ENCODE measurements at regions not wholly inside any gene's neighbourhood (a gene's known extent, or its start where the extent isn't known, plus 50 kb on each side); places are given as distances from the start of the nearest gene placed in this dataset.
"Not testable (repeated sequence)": the region's sequence is repeated elsewhere in the genome, so short reads cannot be mapped to it uniquely, and the experiment has no call there.

DNA sequence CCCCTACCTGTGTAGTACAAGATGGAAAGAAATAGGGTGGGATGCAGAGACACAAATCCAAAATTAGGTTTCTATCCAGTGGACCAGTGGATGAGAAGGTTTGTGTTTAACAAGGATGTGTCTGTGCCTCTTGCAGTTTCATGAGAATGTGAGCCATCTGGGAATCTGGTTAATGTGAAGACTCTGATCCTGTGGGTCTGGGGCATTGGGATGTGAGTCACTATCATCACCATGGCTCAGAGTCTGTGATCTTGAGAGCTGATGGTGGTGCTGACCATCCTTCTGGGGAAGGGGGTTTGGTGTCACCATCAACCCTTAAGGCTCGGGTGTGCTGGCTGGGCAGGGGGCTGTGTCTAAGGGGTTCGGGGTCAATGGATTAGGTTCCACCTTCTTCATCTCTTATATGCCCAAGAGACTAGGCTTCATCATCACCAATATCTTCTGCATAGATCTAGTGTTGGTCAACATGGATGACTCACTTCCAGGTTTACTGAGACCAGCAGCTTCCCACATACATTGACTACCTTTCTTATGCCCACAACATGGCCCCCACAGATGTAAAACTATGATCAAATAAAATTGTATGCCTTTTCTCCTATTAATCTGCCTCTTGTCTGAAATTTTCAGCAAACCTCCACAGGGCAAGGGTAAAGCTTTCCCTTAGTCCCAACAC lies 65.7 kb upstream of the MID1 start:
- Mint-ChIP-seq H3K9me3 (ENCODE audit: unreplicated experiment) (no peaks in the 10 kb centered on the region), H3K4me3 (ENCODE audit: unreplicated experiment) (no peak overlapping the region), H3K27me3 (ENCODE audit: low read depth, unreplicated experiment) (no peaks in the 10 kb centered on the region), H3K27ac (ENCODE audit: unreplicated experiment) (no peak overlapping the region), H3K4me1 (ENCODE audit: low read depth, unreplicated experiment) (no peaks in the 10 kb centered on the region), H3K36me3 (ENCODE audit: low read depth, unreplicated experiment) (no peaks in the 10 kb centered on the region)
- Histone ChIP-seq H3K4me3 (ENCODE audit: insufficient read depth, low read depth, low read length) (no peak overlapping the region), H3K4me1 (ENCODE audit: insufficient read depth, low read length) (no peaks in the 10 kb centered on the region), H3K9ac (ENCODE audit: low read length) (no peak overlapping the region), H3K79me2 (ENCODE audit: insufficient read depth, low read length) (no peaks in the 10 kb centered on the region), H4K20me1 (ENCODE audit: insufficient read depth, low read length) (no peaks in the 10 kb centered on the region), H3K4me2 (ENCODE audit: low read length) (no peak overlapping the region), H3K27ac (ENCODE audit: low read depth, low read length) (no peak overlapping the region), H3K9me3 (ENCODE audit: insufficient read depth, low read depth, low read length) (no peaks in the 10 kb centered on the region), H3K36me3 (ENCODE audit: insufficient read depth, low read length) (no peaks in the 10 kb centered on the region), H3K27me3 (ENCODE audit: insufficient read depth, low read length) (no peaks in the 10 kb centered on the region), H2AFZ (ENCODE audit: low read depth, low read length) (no peak overlapping the region)
- FAIRE-seq (peak; percentile 86), DNase-seq (ENCODE audit: low read depth) (no peak)
- TF ChIP-seq CTCF (IDR thresholded peaks at IDR 0.05; ENCODE audit: insufficient read depth, low read depth, low read length) (no peak), EZH2 (IDR thresholded peaks at IDR 0.05; ENCODE audit: insufficient read depth, low read length) (no peak)

GRCh38 chrX:10691751-10692150 lies 71.4 kb upstream of the MID1 start:
- not testable (repeated sequence) for FAIRE-seq; H4K20me1 ChIP-seq (ENCODE audit: insufficient read depth, low read length); H3K36me3 ChIP-seq (ENCODE audit: insufficient read depth, low read length); H3K9me3 Mint-ChIP-seq (ENCODE audit: unreplicated experiment); H3K4me3 Mint-ChIP-seq (ENCODE audit: unreplicated experiment); H2AFZ ChIP-seq (ENCODE audit: low read depth, low read length); H3K4me3 ChIP-seq (ENCODE audit: insufficient read depth, low read depth, low read length); H3K9me3 ChIP-seq (ENCODE audit: insufficient read depth, low read depth, low read length); H3K36me3 Mint-ChIP-seq (ENCODE audit: low read depth, unreplicated experiment); H3K27ac Mint-ChIP-seq (ENCODE audit: unreplicated experiment); H3K9ac ChIP-seq (ENCODE audit: low read length); H3K27ac ChIP-seq (ENCODE audit: low read depth, low read length); H3K4me1 ChIP-seq (ENCODE audit: insufficient read depth, low read length); H3K27me3 ChIP-seq (ENCODE audit: insufficient read depth, low read length); H3K27me3 Mint-ChIP-seq (ENCODE audit: low read depth, unreplicated experiment); DNase-seq (ENCODE audit: low read depth); H3K4me2 ChIP-seq (ENCODE audit: low read length); H3K79me2 ChIP-seq (ENCODE audit: insufficient read depth, low read length); H3K4me1 Mint-ChIP-seq (ENCODE audit: low read depth, unreplicated experiment)

- no peaks in the 10 kb centered on the region for H3K27me3 ChIP-seq (ENCODE audit: insufficient read depth, low read length)
- H3K9me3 ChIP-seq (ENCODE audit: insufficient read depth, low read depth, low read length): no peaks in the 10 kb centered on the region
- FAIRE-seq (peak; percentile 88), DNase-seq (ENCODE audit: low read depth) (no peak)
- no peak overlapping the region for H3K4me3 Mint-ChIP-seq (ENCODE audit: unreplicated experiment)
- H4K20me1 ChIP-seq (ENCODE audit: insufficient read depth, low read length): no peaks in the 10 kb centered on the region
- TF ChIP-seq EZH2 (IDR thresholded peaks at IDR 0.05; ENCODE audit: insufficient read depth, low read length) (no peak), CTCF (IDR thresholded peaks at IDR 0.05; ENCODE audit: insufficient read depth, low read depth, low read length) (no peak)
- H3K27ac ChIP-seq (ENCODE audit: low read depth, low read length): no peak overlapping the region
- H3K36me3 ChIP-seq (ENCODE audit: insufficient read depth, low read length): no peaks in the 10 kb centered on the region
- no peak overlapping the region for H3K4me3 ChIP-seq (ENCODE audit: insufficient read depth, low read depth, low read length)
- no peaks in the 10 kb centered on the region for H3K36me3 Mint-ChIP-seq (ENCODE audit: low read depth, unreplicated experiment)
- no peaks in the 10 kb centered on the region for H3K4me1 ChIP-seq (ENCODE audit: insufficient read depth, low read length)
- no peak overlapping the region for H3K9ac ChIP-seq (ENCODE audit: low read length)
- no peak overlapping the region for H3K27ac Mint-ChIP-seq (ENCODE audit: unreplicated experiment)
- H3K4me1 Mint-ChIP-seq (ENCODE audit: low read depth, unreplicated experiment): no peaks in the 10 kb centered on the region
- no peaks in the 10 kb centered on the region for H3K79me2 ChIP-seq (ENCODE audit: insufficient read depth, low read length)
- H3K27me3 Mint-ChIP-seq (ENCODE audit: low read depth, unreplicated experiment): no peaks in the 10 kb centered on the region
- no peak overlapping the region for H2AFZ ChIP-seq (ENCODE audit: low read depth, low read length)
- H3K9me3 Mint-ChIP-seq (ENCODE audit: unreplicated experiment): no peaks in the 10 kb centered on the region
- no peak overlapping the region for H3K4me2 ChIP-seq (ENCODE audit: low read length)
Measured at GRCh38 chrX:10697616-10698317, 77.4 kb upstream of the MID1 start.

All from astrocyte (in vitro differentiated cells and primary cell).